Astrocyte (in vitro differentiated cells and primary cell): ENCODE measurements at regions not wholly inside any gene's neighbourhood (a gene's known extent, or its start where the extent isn't known, plus 50 kb on each side); places are given as distances from the start of the nearest gene placed in this dataset.
A peak's percentile ranks its signal among the peaks of the same experiment; 100 is the strongest.

ENCODE experiments used
- DNase-seq: peaks from one replicate; pipeline ENCODE4 v3.0.0-alpha.2; 2010; ENCODE audit warnings: low read depth
- FAIRE-seq: peaks from 2 replicates; lab custom pipeline; 2011; peaks lifted over from hg19 to GRCh38; lab: Jason Lieb, UNC
- H2AFZ ChIP-seq: 2 replicates; pipeline ENCODE4 v1.6.0; 2012; ENCODE audit warnings: low read depth, low read length, inconsistent platforms
- H3K27ac ChIP-seq: 2 replicates; pipeline ENCODE4 v1.5.1; 2011; ENCODE audit warnings: low read depth, low read length, inconsistent platforms
- H3K27me3 ChIP-seq: 2 replicates; pipeline ENCODE4 v1.6.0; 2011; ENCODE audit warnings: low read length, inconsistent platforms; ENCODE audit not compliant: insufficient read depth
- H3K36me3 ChIP-seq: 2 replicates; pipeline ENCODE4 v1.5.1; 2011; ENCODE audit warnings: low read length, inconsistent platforms; ENCODE audit not compliant: insufficient read depth
- H3K4me1 ChIP-seq: 2 replicates; pipeline ENCODE4 v1.5.1; 2011; ENCODE audit warnings: low read length, inconsistent platforms; ENCODE audit not compliant: insufficient read depth
- H3K4me2 ChIP-seq: 2 replicates; pipeline ENCODE4 v1.6.0; 2012; ENCODE audit warnings: low read length, inconsistent platforms
- H3K4me3 ChIP-seq: 2 replicates; pipeline ENCODE4 v1.5.1; 2011; ENCODE audit warnings: low read depth, mild to moderate bottlenecking, low read length, inconsistent platforms; ENCODE audit not compliant: insufficient read depth
- H3K79me2 ChIP-seq: 2 replicates; pipeline ENCODE4 v1.6.0; 2012; ENCODE audit warnings: mild to moderate bottlenecking, low read length, inconsistent platforms; ENCODE audit not compliant: insufficient read depth
- H3K9ac ChIP-seq: 2 replicates; pipeline ENCODE4 v1.6.0; 2012; ENCODE audit warnings: mild to moderate bottlenecking, low read length, inconsistent platforms
- H3K9me3 ChIP-seq: 2 replicates; pipeline ENCODE4 v1.5.1; 2012; ENCODE audit warnings: low read depth, mild to moderate bottlenecking, low read length, inconsistent platforms; ENCODE audit not compliant: insufficient read depth
- H4K20me1 ChIP-seq: 2 replicates; pipeline ENCODE4 v1.6.0; 2012; ENCODE audit warnings: low read length, inconsistent platforms; ENCODE audit not compliant: insufficient read depth
- H3K27ac Mint-ChIP-seq: one replicate; pipeline ENCODE4 v1.8.0; 2021; ENCODE audit warnings: mild to moderate bottlenecking, mixed read lengths; ENCODE audit not compliant: unreplicated experiment
- H3K27me3 Mint-ChIP-seq: one replicate; pipeline ENCODE4 v1.8.0; 2021; ENCODE audit warnings: low read depth, mixed read lengths; ENCODE audit not compliant: unreplicated experiment
- H3K36me3 Mint-ChIP-seq: one replicate; pipeline ENCODE4 v1.8.0; 2021; ENCODE audit warnings: low read depth, mixed read lengths; ENCODE audit not compliant: unreplicated experiment
- H3K4me1 Mint-ChIP-seq: one replicate; pipeline ENCODE4 v1.8.0; 2021; ENCODE audit warnings: low read depth, mixed read lengths; ENCODE audit not compliant: unreplicated experiment
- H3K4me3 Mint-ChIP-seq: one replicate; pipeline ENCODE4 v1.8.0; 2021; ENCODE audit warnings: mild to moderate bottlenecking, moderate library complexity, mixed read lengths; ENCODE audit not compliant: unreplicated experiment
- H3K9me3 Mint-ChIP-seq: one replicate; pipeline ENCODE4 v1.8.0; 2021; ENCODE audit warnings: mild to moderate bottlenecking, mixed read lengths; ENCODE audit not compliant: unreplicated experiment
- EZH2 ChIP-seq: IDR thresholded peaks from 2 replicates; pipeline ENCODE4 v1.6.1; 2012; ENCODE audit warnings: mild to moderate bottlenecking, low read length, inconsistent platforms; ENCODE audit not compliant: insufficient read depth
- TF ChIP-seq, protein P1 (sequence below): IDR thresholded peaks from 2 replicates; pipeline ENCODE4 v1.5.1; 2011; ENCODE audit warnings: low read depth, mild to moderate bottlenecking, inconsistent platforms, low read length, moderate library complexity; ENCODE audit not compliant: insufficient read depth

DNA sequence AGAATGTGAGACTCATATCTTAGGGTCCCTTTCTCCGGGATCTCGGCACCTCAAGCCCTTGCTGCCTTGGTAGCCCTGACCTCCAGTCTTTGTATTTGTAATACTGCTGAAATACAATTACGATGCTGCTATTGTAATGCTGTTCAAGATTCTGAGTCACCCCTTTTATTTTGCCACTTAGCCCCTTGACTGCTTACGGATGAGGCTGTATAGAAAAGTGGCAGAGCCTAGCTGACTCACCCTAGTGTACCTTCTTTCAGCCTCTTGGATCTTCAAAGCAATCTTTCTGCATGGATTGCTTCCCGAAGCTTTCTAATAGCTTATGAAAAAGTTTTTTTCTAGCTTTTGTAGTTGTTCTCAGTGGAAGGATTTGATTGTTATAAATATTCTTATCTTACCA, 187.9 kb downstream of the KCNJ2 start:
- H3K4me1 Mint-ChIP-seq: peaks cover 2% of the 10 kb centered on the region
- H3K36me3 Mint-ChIP-seq: no peaks in the 10 kb centered on the region
- no peaks in the 10 kb centered on the region for H3K9me3 ChIP-seq
- H3K9ac ChIP-seq: no peak overlapping the region
- H3K79me2 ChIP-seq: no peaks in the 10 kb centered on the region
- FAIRE-seq (no peak), DNase-seq (peak; percentile 66)
- peak overlapping the region; percentile 41 for H3K4me2 ChIP-seq
- H3K27me3 Mint-ChIP-seq: no peaks in the 10 kb centered on the region
- H3K4me3 Mint-ChIP-seq: no peak overlapping the region
- no peaks in the 10 kb centered on the region for H3K27me3 ChIP-seq
- no peak overlapping the region for H2AFZ ChIP-seq
- TF ChIP-seq, protein P1, sequence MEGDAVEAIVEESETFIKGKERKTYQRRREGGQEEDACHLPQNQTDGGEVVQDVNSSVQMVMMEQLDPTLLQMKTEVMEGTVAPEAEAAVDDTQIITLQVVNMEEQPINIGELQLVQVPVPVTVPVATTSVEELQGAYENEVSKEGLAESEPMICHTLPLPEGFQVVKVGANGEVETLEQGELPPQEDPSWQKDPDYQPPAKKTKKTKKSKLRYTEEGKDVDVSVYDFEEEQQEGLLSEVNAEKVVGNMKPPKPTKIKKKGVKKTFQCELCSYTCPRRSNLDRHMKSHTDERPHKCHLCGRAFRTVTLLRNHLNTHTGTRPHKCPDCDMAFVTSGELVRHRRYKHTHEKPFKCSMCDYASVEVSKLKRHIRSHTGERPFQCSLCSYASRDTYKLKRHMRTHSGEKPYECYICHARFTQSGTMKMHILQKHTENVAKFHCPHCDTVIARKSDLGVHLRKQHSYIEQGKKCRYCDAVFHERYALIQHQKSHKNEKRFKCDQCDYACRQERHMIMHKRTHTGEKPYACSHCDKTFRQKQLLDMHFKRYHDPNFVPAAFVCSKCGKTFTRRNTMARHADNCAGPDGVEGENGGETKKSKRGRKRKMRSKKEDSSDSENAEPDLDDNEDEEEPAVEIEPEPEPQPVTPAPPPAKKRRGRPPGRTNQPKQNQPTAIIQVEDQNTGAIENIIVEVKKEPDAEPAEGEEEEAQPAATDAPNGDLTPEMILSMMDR: no peak
- no peak for TF ChIP-seq EZH2
- no peaks in the 10 kb centered on the region for H3K36me3 ChIP-seq
- H3K9me3 Mint-ChIP-seq: no peaks in the 10 kb centered on the region
- no peak overlapping the region for H3K4me3 ChIP-seq
- H3K27ac ChIP-seq: no peak overlapping the region
- no peaks in the 10 kb centered on the region for H4K20me1 ChIP-seq
- H3K27ac Mint-ChIP-seq: no peak overlapping the region
- H3K4me1 ChIP-seq: no peaks in the 10 kb centered on the region

DNA sequence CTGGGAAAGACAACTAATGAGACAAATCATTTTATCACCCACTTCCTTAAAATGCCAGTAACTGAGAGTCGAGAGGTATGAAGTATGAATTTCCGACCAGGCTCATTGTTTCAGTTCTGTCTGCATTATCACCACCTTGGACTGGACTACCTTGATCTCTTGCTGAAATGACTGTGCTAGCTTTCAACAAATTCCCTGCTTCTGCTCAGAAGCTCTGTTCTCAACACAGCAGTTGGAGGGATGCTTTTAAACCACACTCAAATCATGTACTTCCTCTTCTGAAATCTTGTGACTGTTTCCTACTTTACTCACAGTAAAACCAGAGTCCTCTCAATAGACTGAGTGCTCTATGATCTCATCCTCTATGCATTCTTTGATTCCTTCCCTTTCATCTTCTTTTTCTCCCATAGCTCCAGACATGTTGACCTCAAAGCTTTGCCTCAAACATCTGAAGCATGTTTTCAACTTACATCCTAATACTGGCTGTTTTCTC, 195.8 kb downstream of the KCNJ2 start:
- no peaks in the 10 kb centered on the region for H3K79me2 ChIP-seq
- Mint-ChIP-seq H3K9me3 (no peaks in the 10 kb centered on the region), H3K36me3 (no peaks in the 10 kb centered on the region), H3K27ac (peak overlapping the region; percentile 95), H3K27me3 (no peaks in the 10 kb centered on the region), H3K4me1 (peaks cover 40% of the 10 kb centered on the region), H3K4me3 (no peak overlapping the region)
- DNase-seq: peak; percentile 95
- peak overlapping the region; percentile 57 for H2AFZ ChIP-seq
- peak overlapping the region; percentile 56 for H3K9ac ChIP-seq
- H4K20me1 ChIP-seq: no peaks in the 10 kb centered on the region
- TF ChIP-seq, protein P1: no peak
- no peaks in the 10 kb centered on the region for H3K36me3 ChIP-seq
- peak; percentile 76 for FAIRE-seq
- H3K9me3 ChIP-seq: no peaks in the 10 kb centered on the region
- H3K4me3 ChIP-seq: no peak overlapping the region
- peaks cover 15% of the 10 kb centered on the region for H3K4me1 ChIP-seq
- H3K4me2 ChIP-seq: peak overlapping the region; percentile 63
- peak overlapping the region; percentile 67 for H3K27ac ChIP-seq
- no peaks in the 10 kb centered on the region for H3K27me3 ChIP-seq

DNA sequence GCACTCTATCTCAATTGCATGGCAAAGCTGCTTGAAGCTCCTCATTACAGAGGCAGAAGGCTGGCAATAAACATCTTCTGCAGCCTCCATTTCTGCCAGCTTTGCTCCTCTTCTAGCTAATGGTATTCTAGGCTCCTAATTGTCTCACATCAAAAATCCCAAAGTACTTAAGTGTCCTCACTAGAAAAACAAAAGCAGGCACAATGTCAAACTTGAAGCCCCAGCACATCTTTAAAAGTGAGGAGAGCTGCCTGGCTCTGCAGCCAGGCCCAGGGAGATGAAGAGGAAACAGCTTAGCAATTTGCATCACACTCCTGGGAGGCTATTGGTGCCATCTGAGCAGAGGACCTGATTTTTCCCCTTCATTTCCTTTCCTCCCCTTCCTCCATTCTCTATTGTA, 197.1 kb downstream of the KCNJ2 start:
- Histone ChIP-seq H3K4me1 (peaks cover 15% of the 10 kb centered on the region), H3K27me3 (no peaks in the 10 kb centered on the region), H4K20me1 (no peaks in the 10 kb centered on the region), H2AFZ (no peak overlapping the region), H3K9me3 (no peaks in the 10 kb centered on the region), H3K4me3 (no peak overlapping the region), H3K27ac (no peak overlapping the region), H3K36me3 (no peaks in the 10 kb centered on the region), H3K4me2 (no peak overlapping the region), H3K79me2 (no peaks in the 10 kb centered on the region), H3K9ac (no peak overlapping the region)
- no peak overlapping the region for H3K4me3 Mint-ChIP-seq
- H3K4me1 Mint-ChIP-seq: peaks cover 45% of the 10 kb centered on the region
- no peaks in the 10 kb centered on the region for H3K27me3 Mint-ChIP-seq
- FAIRE-seq: no peak
- DNase-seq: no peak
- H3K9me3 Mint-ChIP-seq: no peaks in the 10 kb centered on the region
- TF ChIP-seq, protein P1: no peak
- TF ChIP-seq EZH2: no peak
- H3K36me3 Mint-ChIP-seq: no peaks in the 10 kb centered on the region
- peak overlapping the region; percentile 76 for H3K27ac Mint-ChIP-seq
